NCI-H82 treated with DMSO at 0.1 percent for 48 hours (cell line): ENCODE measurements at regions not wholly inside any gene's neighbourhood (a gene's known extent, or its start where the extent isn't known, plus 50 kb on each side); places are given as distances from the start of the nearest gene placed in this dataset.
A peak's percentile ranks its signal among the peaks of the same experiment; 100 is the strongest.
"Not testable (repeated sequence)": the region's sequence is repeated elsewhere in the genome, so short reads cannot be mapped to it uniquely, and the experiment has no call there.

Experiments used
- DNase-seq: peaks from one replicate; lab custom pipeline; 2025; ENCODE audit not compliant: unreplicated experiment; lab: John Stamatoyannopoulos, UW

- DNase-seq, result no peak
These were observed 60.2 kb downstream of the THNSL1 start for GRCh38 chr10:25076506-25077177.

- no peak for DNase-seq
These were observed 62.4 kb downstream of the THNSL1 start for GRCh38 chr10:25078658-25079431.

GRCh38 chr10:25080880-25081581, 64.6 kb downstream of the THNSL1 start:
- DNase-seq, result peak; percentile 81

GRCh38 chr10:25082276-25083204, 66.1 kb downstream of the THNSL1 start:
- no peak for DNase-seq

- no peak for DNase-seq
These were observed 67.2 kb downstream of the THNSL1 start for GRCh38 chr10:25083546-25084111.

- DNase-seq, result no peak
These were observed 68.0 kb downstream of the THNSL1 start for GRCh38 chr10:25084447-25084846.

- no peak for DNase-seq
These were observed 78.2 kb downstream of the THNSL1 start for GRCh38 chr10:25094590-25094989.

GRCh38 chr10:25097669-25098411, 77.0 kb upstream of the GPR158 start:
- no peak for DNase-seq

- DNase-seq, result no peak
These were observed 74.7 kb upstream of the GPR158 start for GRCh38 chr10:25100141-25100540.

GRCh38 chr10:25101461-25102146, 73.2 kb upstream of the GPR158 start:
- no peak for DNase-seq

- DNase-seq, result no peak
These were observed 72.5 kb upstream of the GPR158 start for GRCh38 chr10:25102147-25102822.

GRCh38 chr10:25103703-25104102, 71.1 kb upstream of the GPR158 start:
- no peak for DNase-seq

- DNase-seq, result no peak
These were observed 70.4 kb upstream of the GPR158 start for GRCh38 chr10:25104441-25104840.

GRCh38 chr10:25105262-25105661, 69.5 kb upstream of the GPR158 start:
- no peak for DNase-seq

- DNase-seq, result no peak
These were observed 69.0 kb upstream of the GPR158 start for GRCh38 chr10:25105743-25106260.

GRCh38 chr10:25107756-25108155, 67.0 kb upstream of the GPR158 start:
- no peak for DNase-seq

GRCh38 chr10:25109896-25110295, 64.9 kb upstream of the GPR158 start:
- not testable (repeated sequence) for DNase-seq

GRCh38 chr10:25112016-25112415, 62.8 kb upstream of the GPR158 start:
- no peak for DNase-seq
